ENCODE measurements at regions not wholly inside any gene's neighbourhood (a gene's known extent, or its start where the extent isn't known, plus 50 kb on each side); places are given as distances from the start of the nearest gene placed in this dataset.

DNA sequence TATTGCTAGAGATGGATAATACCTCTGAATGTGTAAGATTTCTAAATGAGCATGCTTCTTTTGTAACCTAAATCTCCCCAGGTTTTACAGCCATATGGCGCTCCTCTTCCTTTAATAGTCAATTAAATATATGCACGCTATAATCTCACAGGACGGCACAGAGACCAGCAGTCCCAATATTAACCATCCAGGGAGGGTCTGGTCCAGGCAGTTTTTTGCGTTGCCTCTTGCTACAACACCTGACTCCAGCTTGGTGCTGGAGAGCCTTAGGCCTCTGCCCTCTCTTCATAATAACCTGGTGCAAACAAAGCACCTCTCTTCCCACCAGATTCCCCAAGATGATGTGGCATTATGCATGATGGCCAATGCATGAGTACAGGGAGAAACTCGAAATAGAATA lies 183.4 kb downstream of the LY86 start:
- TF ChIP-seq, protein P1, sequence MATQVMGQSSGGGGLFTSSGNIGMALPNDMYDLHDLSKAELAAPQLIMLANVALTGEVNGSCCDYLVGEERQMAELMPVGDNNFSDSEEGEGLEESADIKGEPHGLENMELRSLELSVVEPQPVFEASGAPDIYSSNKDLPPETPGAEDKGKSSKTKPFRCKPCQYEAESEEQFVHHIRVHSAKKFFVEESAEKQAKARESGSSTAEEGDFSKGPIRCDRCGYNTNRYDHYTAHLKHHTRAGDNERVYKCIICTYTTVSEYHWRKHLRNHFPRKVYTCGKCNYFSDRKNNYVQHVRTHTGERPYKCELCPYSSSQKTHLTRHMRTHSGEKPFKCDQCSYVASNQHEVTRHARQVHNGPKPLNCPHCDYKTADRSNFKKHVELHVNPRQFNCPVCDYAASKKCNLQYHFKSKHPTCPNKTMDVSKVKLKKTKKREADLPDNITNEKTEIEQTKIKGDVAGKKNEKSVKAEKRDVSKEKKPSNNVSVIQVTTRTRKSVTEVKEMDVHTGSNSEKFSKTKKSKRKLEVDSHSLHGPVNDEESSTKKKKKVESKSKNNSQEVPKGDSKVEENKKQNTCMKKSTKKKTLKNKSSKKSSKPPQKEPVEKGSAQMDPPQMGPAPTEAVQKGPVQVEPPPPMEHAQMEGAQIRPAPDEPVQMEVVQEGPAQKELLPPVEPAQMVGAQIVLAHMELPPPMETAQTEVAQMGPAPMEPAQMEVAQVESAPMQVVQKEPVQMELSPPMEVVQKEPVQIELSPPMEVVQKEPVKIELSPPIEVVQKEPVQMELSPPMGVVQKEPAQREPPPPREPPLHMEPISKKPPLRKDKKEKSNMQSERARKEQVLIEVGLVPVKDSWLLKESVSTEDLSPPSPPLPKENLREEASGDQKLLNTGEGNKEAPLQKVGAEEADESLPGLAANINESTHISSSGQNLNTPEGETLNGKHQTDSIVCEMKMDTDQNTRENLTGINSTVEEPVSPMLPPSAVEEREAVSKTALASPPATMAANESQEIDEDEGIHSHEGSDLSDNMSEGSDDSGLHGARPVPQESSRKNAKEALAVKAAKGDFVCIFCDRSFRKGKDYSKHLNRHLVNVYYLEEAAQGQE (IDR thresholded peaks at IDR 0.05; ENCODE audit: insufficient read depth in 1 of 2, low read depth in 2 of 2, low read length in 2 of 2): no peak
- TF ChIP-seq POLR2AphosphoS5 (IDR thresholded peaks at IDR 0.05; ENCODE audit: low read depth, low read length) (no peak), TAF1 (IDR thresholded peaks at IDR 0.05; ENCODE audit: borderline replicate concordance, insufficient read depth, low read length) (no peak), SIN3A (IDR thresholded peaks at IDR 0.05; ENCODE audit: borderline replicate concordance, insufficient read depth, low read length) (no peak)
